AG08395 (cell line): ENCODE measurements at regions not wholly inside any gene's neighbourhood (a gene's known extent, or its start where the extent isn't known, plus 50 kb on each side); places are given as distances from the start of the nearest gene placed in this dataset.

Experiments used
- DNase-seq: peaks from one replicate; pipeline ENCODE4 v3.0.0; 2012; ENCODE audit warnings: mixed read lengths, low spot score

DNA sequence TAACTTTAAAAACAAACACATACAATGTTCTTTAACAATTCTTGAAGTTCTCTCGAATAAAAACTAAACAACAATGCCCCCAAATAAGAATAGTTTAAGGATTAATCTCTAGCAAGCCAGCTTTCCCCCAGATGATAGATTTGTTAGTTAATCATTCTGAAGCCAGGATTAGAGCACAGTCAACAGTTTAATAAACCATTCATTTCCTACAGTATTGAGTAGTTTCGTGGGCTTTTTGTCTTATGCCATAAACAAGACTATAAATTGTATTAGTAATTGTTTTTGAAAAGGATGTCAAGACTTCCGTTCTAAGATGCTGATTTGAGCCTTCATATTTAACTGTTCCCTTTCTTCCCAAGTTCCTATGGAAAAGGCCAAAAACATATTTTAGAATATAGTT lies 136.6 kb downstream of the PIK3R1 start:
- DNase-seq = no peak

DNA sequence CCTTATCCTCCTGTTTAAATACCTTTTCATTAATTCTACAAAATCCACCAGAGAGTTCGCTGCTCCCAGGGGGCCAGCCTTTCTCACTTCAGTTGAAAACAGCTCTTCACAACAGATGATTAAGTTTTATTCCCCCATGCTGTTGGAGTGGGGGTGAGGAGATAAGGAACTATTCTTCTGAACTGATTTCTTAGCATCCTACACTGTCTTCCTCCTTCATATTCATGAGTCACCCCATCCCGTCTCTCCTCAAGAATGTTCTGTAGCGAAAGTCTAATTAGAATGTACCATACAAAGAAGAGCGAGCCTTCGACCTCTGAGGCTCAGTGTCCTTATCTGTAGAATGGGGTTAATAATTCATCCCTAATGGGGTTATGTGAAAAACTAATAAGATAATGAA lies 138.0 kb downstream of the PIK3R1 start:
- DNase-seq = no peak

DNA sequence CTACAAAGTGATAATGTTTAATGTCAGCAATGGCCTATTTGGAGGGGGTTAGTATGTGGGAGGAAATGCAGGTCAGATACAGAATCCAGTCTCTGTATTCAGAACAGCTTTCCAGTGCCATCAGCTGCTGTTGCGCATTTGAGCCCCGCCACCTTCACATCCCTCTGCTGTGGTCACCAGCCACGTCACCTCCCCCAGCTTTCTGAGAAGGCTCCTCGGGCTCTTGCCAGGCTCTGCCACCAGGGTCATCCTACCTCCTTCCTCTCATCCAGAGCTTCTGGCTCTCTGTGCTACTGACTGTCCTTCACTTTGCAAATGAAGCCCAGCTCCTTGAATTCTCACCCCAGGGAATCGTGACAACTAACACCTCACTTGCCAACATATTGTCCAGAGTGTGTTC lies 138.8 kb downstream of the PIK3R1 start:
- DNase-seq = no peak

DNA sequence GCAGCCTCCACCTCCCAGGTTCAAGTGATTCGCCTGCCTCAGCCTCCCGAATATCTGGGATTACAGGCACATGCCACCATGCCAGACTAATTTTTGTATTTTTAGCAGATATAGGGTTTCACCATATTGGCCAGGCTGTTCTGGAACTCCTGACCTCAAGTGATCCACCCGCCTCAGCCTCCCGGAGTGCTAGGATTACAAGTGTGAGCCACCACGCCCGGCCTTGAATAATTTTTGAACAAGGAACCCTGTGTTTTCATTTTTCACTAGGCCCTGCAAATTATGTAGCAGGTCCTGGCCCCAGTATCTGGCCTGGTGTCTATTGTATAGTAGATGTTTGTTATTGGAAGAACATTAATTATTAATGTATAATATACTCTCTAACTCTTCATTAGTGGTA lies 140.7 kb downstream of the PIK3R1 start:
- no peak for DNase-seq

DNA sequence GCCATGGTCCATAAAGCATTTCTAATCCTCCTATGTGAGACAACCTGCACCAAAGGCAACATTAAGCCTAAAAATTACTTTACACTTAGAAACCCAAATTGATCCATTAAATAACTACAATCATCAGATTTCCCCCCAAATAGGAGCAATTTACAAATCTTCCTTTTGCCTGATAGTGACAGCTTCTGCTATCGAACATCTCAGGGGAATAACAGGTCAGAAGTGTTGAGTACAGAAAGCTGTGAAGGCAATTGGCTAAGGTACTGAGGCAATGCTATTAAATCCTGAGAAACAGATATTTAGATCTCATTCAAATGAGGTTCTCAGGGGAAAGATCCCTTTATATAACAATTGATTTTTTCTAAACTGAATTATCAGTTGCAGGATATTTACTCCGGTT lies 141.1 kb downstream of the PIK3R1 start:
- DNase-seq = no peak

DNA sequence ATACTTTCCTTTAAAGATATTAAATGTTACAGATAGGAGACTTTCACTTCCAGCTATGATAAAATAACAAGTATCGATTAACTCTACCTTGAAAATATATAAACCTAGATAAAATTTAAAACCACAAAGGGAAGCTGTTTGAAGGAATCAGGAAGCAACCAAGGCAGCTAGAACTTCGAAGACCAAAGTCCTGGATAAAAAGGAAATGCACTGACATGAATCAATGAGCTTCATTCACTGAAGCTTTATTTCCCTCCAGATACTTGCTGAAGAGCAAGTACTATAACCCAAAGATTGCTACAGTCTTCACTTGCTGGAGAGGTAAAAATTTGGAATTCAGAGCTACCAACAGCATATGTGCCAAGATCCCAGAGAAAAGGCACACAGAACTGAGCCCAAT lies 144.1 kb downstream of the PIK3R1 start:
- DNase-seq = no peak

DNA sequence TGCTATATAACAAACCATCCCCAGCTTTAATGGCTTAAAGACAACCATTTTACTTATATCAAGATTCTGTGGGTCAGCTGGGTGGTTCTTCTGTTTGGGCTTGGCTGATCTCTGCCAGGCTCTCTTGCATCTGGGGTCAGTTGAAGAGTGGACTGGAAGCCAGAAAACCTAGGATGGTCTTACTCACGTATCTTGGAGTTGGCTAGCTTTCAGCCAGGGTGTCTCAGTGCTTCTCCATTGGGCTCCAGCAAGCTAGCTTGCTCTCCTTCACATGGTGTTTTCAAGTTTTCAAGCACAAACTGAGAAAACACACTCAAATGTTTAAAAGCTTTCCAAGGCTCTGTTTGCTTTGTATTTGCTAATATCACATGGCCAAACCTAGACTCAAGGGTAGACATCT lies 146.8 kb downstream of the PIK3R1 start:
- DNase-seq = no peak

DNA sequence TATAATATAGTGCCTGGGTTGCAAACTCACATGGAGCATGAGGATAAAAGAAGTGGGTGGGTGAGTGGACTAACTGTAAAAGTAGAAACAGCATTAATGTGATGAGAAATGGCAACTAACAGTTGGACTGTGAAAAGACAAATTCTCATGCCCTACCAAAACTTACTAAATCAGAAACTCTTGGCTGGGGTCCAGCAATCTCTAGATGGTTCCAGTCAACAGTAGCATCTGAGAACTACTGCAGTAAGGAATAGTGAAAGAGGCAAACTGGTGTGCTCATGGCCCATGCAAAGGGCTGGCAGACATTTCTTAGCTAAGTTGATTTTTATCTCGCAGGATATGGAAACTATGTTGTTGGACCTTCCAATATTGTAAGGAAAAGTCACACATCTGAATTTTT lies 150.3 kb downstream of the PIK3R1 start:
- DNase-seq = no peak

DNA sequence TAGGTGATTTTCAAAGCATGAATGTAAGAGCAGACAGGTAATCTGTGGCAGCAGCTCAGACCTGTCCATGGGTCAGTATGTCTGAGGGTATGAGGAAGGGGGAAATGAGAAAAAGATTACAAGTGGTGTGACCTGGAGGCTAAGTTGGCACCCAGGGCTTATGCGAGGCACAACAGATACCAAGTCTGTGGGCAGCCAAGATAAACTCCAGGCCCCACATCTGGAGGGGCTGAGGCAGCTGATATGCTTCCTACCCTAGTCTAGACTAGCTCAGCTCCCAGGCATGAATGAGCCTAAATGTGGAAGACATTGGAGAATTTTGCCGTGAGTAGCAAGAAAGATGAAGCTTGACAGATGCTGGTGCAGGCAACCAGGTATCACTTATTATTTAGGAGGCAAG lies 151.7 kb downstream of the PIK3R1 start:
- DNase-seq = no peak

DNA sequence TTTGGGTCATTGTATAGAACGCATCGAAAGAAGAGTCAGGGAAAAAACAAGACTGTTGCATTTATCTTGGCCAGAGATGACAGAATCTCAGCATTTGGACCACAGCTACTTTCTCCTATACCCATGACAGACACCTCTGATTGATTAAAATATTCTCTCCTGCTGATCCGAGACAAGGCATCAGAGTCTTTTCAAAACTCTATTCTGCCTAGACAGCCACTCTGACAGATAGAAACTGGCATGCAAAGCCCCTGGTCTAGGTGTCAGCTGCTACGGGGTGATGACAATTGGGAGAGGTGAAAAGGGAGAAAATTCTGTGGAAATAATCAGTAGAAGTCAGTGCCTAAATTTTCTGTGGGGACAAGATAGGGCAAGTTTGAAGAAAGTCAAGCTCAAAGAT lies 152.2 kb downstream of the PIK3R1 start:
- no peak for DNase-seq

DNA sequence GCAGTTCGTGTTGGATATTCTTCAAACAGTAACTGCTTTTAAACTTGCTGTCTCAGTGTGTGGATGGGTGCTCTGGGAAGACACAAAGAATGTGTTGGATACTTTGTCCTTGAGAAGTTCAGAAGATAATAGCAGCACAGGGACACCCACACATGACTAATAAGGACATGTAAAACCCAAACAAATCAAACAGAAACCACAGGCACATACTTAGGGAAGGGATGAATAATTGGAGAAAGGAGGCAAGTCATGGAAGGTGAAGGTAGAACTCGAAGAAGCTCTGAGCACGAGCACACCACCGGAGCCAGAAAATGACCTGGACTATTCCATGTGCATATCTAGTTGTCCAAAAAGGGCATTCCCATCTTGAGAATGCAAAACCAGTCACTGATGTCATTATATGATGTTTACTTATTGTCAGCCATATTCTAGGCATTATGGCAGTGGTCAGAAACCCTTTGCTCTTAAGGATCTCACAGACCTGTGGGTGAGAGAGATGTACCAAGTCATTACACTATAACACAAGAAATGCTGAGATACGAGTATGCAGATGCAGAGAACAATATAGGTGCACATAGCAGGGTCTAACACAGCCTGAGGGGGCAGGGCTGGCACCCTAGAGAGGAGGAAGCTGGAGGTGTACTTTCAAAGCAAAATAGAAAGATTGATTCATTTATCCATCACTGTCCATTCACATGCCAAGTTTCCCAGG lies 152.9 kb downstream of the PIK3R1 start:
- peak; percentile 22 for DNase-seq

DNA sequence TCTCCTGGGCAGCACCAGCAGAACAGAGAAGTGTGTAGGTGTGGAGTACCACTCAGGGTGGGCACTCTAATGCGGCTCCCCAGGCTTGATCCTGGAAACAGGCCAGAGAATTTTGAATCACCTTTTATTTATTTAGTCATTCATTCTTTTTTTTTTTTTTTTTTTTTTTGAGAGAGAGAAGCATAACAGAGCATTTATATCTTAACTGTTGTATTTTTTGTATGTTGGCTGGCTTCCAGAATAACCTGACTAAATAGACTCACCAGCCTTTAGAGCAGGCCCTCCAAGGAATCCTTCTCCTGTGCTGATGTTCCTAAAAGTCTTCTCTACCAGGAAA lies 153.4 kb downstream of the PIK3R1 start:
- DNase-seq = no peak

DNA sequence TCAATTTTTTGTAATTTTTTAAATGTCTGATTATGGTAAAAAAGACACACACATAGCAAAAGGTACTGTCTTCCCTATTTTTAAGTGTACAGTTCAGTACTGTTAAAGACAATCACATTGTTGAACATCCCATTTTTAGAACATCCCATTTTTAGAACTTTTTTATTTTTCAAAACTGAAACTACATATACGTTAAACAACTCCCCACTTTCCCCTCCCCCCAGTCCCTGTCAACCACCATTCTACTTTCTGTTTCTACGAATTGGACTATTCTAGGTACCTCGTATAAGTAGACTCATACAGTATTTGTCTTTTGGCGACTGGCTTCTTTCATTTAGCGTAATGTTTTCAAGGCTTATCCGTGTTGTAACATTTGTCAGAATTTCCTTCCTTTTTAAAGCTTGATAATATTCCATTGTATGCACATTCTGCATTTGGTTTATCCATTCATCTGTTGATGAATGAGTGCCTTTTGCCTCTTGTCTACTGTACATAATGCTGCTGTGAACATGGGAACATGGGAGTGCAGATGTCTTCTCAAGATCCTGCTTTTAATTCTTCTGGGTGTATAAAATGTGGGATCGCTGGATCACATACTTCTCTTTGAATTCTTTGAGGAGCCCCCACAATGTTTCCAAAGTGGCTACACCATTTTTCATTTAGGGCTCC lies 154.0 kb downstream of the PIK3R1 start:
- no peak for DNase-seq

DNA sequence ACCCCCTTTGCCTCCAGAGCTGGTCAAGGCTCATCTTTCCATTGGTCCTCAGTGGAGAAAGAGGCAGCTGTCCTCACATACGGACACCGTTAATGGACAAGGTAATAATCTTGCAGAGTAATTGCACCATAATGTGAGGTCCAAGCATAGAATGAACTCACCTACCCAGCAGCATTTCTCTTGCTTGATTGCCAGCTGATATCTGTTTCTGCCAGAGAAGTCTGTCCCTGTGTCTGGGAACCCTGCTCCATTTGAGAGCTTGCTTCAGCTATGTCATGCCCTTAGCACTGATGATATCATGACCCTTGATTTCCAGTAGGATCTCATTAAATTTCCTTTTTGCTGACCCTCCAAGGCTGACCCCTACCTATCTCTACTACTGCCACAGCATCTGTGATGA lies 154.6 kb downstream of the PIK3R1 start:
- DNase-seq = no peak

DNA sequence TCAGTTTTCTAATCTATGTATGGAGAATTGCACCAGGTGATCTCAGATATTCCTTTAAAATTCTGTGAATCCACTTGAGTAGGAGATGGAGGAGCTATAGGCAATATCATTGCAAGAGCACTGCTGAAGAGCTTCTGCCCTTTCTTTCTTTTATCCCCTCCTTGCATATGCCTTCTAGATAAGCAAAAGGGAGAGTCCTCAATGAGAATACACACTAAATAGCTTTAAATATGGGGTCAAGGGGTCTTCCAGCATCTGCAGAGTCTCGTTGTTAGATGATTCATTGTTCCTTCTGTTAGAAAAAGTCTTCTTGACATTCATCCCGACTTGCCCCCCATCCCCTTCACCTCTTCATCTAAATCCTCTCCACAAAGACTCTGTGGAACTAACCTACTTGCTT lies 156.1 kb downstream of the PIK3R1 start:
- no peak for DNase-seq

DNA sequence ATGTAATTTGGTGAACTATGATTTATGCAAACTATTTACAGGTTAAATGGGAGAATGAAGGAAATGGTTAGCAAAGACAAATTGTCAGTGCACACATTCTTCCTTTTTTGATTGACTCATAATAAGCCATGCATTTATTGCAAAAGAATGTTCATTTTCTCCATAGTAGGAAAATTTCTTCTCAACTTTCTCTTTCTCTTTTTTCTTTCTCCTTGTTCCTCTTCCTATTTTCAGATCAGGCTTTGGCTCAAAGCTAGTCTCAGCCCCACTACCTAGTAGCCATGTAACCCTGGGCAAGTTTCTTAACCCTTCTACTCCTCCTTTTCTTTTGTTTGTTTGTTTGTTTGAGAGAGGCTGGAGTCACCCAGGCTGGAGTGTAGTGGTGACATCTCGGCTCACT lies 156.6 kb downstream of the PIK3R1 start:
- no peak for DNase-seq

DNA sequence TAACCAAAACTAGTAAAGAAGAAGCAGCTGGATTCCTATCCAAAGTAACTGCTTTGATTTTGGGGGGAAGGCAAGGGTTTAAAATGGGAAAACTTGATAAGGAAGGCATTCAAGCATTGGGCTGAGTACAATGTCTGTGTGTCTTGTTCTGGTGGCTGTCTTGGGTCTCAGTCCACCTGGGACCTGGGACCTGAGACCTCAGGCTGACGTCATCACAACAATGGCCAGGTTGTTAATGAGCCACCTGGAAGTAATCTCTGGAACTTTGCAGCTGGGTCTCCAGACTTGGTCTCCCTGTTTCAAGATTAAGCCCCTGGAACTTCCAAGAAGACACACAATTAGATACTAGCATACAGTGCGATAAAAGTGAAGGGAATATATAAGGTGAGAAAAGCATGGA lies 157.5 kb downstream of the PIK3R1 start:
- no peak for DNase-seq

DNA sequence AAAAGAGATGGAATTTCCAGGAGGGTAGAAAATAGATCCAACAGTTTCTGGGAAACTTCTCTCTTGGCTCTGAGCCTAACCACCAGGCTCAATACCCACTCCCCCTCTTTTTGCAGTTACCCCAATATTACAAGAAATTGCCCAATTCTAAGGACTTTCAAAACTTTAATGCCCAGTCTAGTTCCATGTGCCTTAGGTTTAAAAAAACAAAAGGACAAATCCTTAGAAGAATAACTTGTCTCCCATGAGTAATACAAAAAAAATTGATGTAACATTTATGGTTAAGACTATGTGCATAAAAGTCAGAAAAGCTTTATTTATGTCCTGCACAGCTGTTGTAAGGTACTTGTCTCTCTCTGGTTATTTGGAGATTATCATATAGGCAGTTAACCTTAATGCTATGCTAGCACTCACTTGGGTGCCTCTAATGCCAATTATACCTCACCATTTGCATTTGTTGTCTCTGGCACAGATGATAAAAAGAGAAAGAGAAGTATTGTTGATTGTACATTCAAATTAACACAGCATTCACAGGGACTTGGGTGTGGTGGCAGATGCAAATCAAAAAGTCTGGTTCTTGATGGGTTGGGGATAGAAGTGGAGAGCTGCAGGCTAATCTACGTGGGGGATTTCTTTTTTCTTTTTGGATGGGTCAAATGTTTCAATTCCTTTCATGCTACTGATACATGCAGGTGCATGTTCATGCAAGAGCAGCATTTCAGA lies 159.4 kb downstream of the PIK3R1 start:
- DNase-seq = peak; percentile 19

DNA sequence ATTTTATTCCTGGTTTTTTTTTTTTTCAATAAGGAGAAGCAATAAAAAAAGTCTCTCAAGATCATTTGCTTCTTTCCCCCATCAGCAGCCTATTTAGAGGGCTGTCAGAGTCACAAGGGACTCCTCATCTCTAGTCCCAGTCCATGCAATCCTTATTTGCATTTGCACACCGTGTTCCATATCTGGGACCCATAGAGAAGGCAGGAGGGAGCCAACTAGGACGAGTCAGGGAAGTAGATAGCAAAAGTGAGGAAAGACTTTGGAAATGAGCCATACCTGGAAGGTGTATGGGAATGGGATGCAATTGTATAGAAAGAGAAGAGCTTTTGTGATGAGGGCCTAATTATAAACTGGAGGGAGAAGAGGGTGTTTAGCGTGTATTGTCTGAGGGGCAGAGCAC lies 160.0 kb downstream of the PIK3R1 start:
- no peak for DNase-seq

DNA sequence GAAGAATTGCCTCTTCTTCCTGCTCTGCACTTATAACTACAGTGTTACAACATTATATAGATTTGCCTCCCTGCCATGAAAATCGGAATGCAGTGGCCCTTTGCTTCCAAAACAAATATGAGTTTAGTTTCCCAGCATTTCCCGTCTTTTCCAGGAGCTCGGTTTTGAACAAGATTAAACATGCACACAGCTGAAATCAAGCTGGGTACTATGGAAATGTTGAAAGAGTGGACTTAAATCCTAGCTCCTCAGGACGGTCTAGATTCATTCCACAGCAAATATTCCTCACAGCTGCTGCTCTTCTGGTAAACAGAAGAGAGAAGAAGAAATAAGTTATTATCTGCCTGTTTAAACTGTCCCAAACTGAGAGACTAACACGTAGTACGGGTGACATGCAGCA lies 161.4 kb downstream of the PIK3R1 start:
- no peak for DNase-seq

DNA sequence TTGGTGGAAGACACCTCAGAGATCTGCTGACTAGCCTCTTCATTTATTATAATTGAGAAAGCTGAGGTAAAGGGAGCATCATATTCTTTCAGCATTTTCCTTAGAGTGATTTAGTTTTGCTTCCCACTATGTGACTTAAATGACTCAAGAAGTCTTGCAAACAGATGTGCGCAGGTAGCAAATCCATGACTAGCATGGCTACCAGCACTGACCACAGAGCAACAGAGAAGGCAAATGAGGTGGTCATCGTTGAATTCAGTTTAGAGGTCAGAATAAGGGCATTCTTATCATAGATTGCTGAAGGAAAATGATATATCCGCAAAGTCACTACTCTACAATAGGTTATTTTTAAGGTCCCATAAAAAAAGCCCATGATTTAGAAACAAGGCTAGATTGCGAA lies 162.2 kb downstream of the PIK3R1 start:
- no peak for DNase-seq

DNA sequence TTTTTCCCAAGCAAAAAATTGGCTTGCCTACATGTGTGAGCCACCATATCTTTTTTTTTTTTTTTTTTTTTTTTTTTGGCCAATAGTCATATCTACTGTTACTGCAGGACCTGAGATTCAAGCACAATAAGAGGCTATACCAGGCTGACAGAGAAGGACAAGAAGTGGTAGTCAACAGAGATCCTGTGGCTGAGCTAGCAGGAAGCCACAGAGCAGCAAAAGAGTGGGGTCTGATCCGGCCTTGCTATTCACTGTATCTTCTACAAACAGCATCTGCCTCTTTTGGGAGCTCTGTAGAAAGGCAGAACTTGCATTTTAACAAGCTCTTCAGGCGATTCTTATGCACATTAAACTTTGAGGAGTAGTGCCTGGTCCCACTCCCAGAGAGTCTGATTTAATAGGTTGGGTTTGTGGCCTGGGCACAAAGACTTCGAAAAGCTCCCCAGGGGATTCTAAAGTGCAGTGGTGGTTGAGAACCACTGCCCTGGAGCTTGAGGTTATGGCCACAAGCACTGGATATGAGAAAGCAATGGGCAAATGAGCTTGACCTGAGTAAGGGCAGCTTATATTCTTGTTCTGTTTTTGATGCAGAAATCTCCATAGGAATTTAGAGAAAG lies 162.8 kb downstream of the PIK3R1 start:
- DNase-seq = no peak
